CD4-positive, alpha-beta T cell treated with Interleukin-17A for 1 hour (primary cell): ENCODE measurements at regions not wholly inside any gene's neighbourhood (a gene's known extent, or its start where the extent isn't known, plus 50 kb on each side); places are given as distances from the start of the nearest gene placed in this dataset.

Experiments
- DNase-seq: peaks from one replicate; pipeline ENCODE4 v3.0.0-alpha.2; 2020

GRCh38 chr13:26456650-26457049, 100.8 kb upstream of the WASF3 start:
- DNase-seq = no peak

GRCh38 chr13:26457212-26457611, 100.3 kb upstream of the WASF3 start:
- DNase-seq = no peak

- no peak for DNase-seq
Observed at GRCh38 chr13:26458196-26458749, 99.2 kb upstream of the WASF3 start.

- no peak for DNase-seq
Observed at GRCh38 chr13:26459276-26460131, 98.0 kb upstream of the WASF3 start.

GRCh38 chr13:26460648-26461047, 96.8 kb upstream of the WASF3 start:
- DNase-seq = no peak

GRCh38 chr13:26463296-26463695, 94.2 kb upstream of the WASF3 start:
- DNase-seq = no peak

GRCh38 chr13:26463848-26464247, 93.6 kb upstream of the WASF3 start:
- no peak for DNase-seq

GRCh38 chr13:26465514-26465913, 92.0 kb upstream of the WASF3 start:
- no peak for DNase-seq

GRCh38 chr13:26465954-26466353, 91.5 kb upstream of the WASF3 start:
- no peak for DNase-seq

- no peak for DNase-seq
Observed at GRCh38 chr13:26468265-26468801, 89.2 kb upstream of the WASF3 start.

GRCh38 chr13:26469602-26470001, 87.9 kb upstream of the WASF3 start:
- DNase-seq = no peak

- DNase-seq = no peak
Observed at GRCh38 chr13:26471807-26472206, 85.7 kb upstream of the WASF3 start.

GRCh38 chr13:26473571-26474230, 83.8 kb upstream of the WASF3 start:
- no peak for DNase-seq

GRCh38 chr13:26474286-26474685, 83.2 kb upstream of the WASF3 start:
- no peak for DNase-seq

GRCh38 chr13:26475176-26476110, 82.0 kb upstream of the WASF3 start:
- DNase-seq = no peak

- DNase-seq = no peak
Observed at GRCh38 chr13:26476111-26476781, 81.2 kb upstream of the WASF3 start.

- DNase-seq = no peak
Observed at GRCh38 chr13:26476782-26477142, 80.7 kb upstream of the WASF3 start.

- DNase-seq = no peak
Observed at GRCh38 chr13:26477681-26478080, 79.8 kb upstream of the WASF3 start.

- no peak for DNase-seq
Observed at GRCh38 chr13:26480246-26480855, 77.1 kb upstream of the WASF3 start.

- peak; percentile 77 for DNase-seq
Observed at GRCh38 chr13:26482451-26483197, 74.9 kb upstream of the WASF3 start.

- DNase-seq = no peak
Observed at GRCh38 chr13:26483546-26483945, 73.9 kb upstream of the WASF3 start.
